ENCODE measurements at regions not wholly inside any gene's neighbourhood (a gene's known extent, or its start where the extent isn't known, plus 50 kb on each side); places are given as distances from the start of the nearest gene placed in this dataset.
"Not testable (repeated sequence)": the region's sequence is repeated elsewhere in the genome, so short reads cannot be mapped to it uniquely, and the experiment has no call there.

DNA sequence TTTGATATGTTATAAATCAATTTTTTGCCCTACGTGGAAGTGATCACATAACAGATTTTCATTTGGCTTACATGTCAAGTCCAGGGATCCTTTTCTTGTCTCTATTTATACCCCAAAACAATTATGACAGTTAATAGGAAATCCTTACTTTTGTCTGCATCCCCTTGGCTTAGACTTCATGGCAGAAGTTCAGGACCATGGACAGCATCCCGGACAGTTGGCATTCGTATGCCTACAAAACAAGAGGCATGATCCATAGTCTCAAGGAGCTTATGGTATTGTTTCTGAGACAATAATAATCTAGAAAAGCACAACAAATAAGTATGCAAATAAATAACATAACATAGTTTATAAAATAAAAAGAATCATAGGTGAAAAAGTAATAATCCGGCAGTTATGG is 214.3 kb upstream of the GRIA1 start:
- H3K4me1 ChIP-seq (ENCODE audit: insufficient read depth, low read length): no peaks in the 10 kb centered on the region
- H3K9me2 ChIP-seq (replicated peaks; ENCODE audit: low read length): no peaks in the 10 kb centered on the region
- H3K36me3 ChIP-seq (ENCODE audit: low read depth, low read length): no peaks in the 10 kb centered on the region
- no peaks in the 10 kb centered on the region for H3K27me3 ChIP-seq (ENCODE audit: low read length)
- no peak overlapping the region for H3K9ac ChIP-seq (ENCODE audit: low read length)
- no peaks in the 10 kb centered on the region for H3F3A ChIP-seq (ENCODE audit: low read length, unreplicated experiment)
- no peaks in the 10 kb centered on the region for H3K79me2 ChIP-seq (ENCODE audit: low read length)
- CTCF ChIA-PET: no interaction called here
- DNase-seq (peak; percentile 37), ATAC-seq (no peak)
- intact Hi-C loops (cut with micrococcal nuclease): no loop called here
- H3K4me3 ChIP-seq (ENCODE audit: low read length): no peak overlapping the region
- no TSS peak for BruUV-seq (replicated peaks)
- H2AFZ ChIP-seq (ENCODE audit: low read length): no peak overlapping the region
- no peak for TF ChIP-seq EZH2phosphoT487 (IDR thresholded peaks at IDR 0.05; ENCODE audit: borderline replicate concordance, low read length)
- TF ChIP-seq, protein P1, sequence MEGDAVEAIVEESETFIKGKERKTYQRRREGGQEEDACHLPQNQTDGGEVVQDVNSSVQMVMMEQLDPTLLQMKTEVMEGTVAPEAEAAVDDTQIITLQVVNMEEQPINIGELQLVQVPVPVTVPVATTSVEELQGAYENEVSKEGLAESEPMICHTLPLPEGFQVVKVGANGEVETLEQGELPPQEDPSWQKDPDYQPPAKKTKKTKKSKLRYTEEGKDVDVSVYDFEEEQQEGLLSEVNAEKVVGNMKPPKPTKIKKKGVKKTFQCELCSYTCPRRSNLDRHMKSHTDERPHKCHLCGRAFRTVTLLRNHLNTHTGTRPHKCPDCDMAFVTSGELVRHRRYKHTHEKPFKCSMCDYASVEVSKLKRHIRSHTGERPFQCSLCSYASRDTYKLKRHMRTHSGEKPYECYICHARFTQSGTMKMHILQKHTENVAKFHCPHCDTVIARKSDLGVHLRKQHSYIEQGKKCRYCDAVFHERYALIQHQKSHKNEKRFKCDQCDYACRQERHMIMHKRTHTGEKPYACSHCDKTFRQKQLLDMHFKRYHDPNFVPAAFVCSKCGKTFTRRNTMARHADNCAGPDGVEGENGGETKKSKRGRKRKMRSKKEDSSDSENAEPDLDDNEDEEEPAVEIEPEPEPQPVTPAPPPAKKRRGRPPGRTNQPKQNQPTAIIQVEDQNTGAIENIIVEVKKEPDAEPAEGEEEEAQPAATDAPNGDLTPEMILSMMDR (conservative IDR thresholded peaks at IDR 0.05; ENCODE audit: low read depth, low read length): no peak
- no peak for TF ChIP-seq EZH2 (IDR thresholded peaks at IDR 0.05; ENCODE audit: low read length, unreplicated experiment)
- H3K27ac ChIP-seq (ENCODE audit: low read length): no peak overlapping the region
- H3K4me2 ChIP-seq (ENCODE audit: low read length): no peak overlapping the region
- no peaks in the 10 kb centered on the region for H3K9me3 ChIP-seq (ENCODE audit: low read length)
- POLR2A ChIA-PET (ENCODE audit: unreplicated experiment): no interaction called here
- no peaks in the 10 kb centered on the region for H4K20me1 ChIP-seq (ENCODE audit: low read length)

DNA sequence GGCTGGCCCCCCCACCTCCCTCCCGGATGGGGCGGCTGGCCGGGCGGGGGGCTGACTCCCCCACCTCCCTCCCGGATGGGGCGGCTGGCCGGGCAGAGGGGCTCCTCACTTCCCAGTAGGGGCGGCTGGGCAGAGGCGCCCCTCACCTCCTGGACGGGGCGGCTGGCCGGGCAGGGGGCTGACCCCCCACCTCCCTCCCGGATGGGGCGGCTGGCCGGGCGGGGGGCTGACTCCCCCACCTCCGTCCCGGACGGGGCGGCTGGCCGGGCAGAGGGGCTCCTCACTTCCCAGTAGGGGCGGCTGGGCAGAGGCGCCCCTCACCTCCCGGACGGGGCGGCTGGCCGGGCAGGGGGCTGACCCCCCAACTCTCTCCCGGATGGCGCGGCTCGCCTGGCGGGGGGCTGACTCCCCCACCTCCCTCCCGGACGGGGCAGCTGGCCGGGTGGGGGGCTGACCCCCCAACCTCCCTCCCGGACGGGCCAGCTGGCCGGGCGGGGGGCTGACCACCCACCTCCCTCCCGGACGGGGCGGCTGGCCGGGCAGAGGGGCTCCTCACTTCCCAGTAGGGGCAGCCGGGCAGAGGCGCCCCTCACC is 194.1 kb upstream of the GRIA1 start:
- H3K27me3 ChIP-seq (ENCODE audit: low read length); H3K4me3 ChIP-seq (ENCODE audit: low read length); H3K79me2 ChIP-seq (ENCODE audit: low read length); intact Hi-C loops (cut with micrococcal nuclease); H3K4me2 ChIP-seq (ENCODE audit: low read length); POLR2A ChIA-PET (ENCODE audit: unreplicated experiment); H3K9ac ChIP-seq (ENCODE audit: low read length); DNase-seq; CTCF ChIA-PET; H3K36me3 ChIP-seq (ENCODE audit: low read depth, low read length); H3K9me2 ChIP-seq (replicated peaks; ENCODE audit: low read length); ATAC-seq; H3K27ac ChIP-seq (ENCODE audit: low read length); H3K4me1 ChIP-seq (ENCODE audit: insufficient read depth, low read length); BruUV-seq (replicated peaks); H4K20me1 ChIP-seq (ENCODE audit: low read length); H3K9me3 ChIP-seq (ENCODE audit: low read length); H3F3A ChIP-seq (ENCODE audit: low read length, unreplicated experiment); H2AFZ ChIP-seq (ENCODE audit: low read length): not testable (repeated sequence)

DNA sequence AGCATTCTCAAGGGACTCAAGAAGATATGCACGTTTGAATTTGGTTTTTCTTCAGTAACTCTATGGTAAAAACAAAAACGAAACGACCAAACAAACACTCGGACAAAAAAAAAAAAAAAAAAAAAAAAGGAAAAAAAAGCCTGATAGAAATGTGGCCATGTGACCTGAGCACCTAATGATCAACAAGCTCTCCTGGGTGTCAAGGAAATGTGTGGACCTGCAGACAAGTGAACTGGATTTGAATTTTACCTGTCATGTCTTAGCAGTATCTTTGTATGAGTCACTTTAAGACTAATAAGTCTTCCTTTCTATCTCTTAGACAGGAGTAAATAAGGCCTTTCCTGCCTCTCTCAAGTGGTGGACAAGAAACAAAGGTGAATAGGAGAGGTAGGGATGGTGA is 190.6 kb upstream of the GRIA1 start:
- Histone ChIP-seq H3F3A (ENCODE audit: low read length, unreplicated experiment) (no peaks in the 10 kb centered on the region), H3K4me2 (ENCODE audit: low read length) (no peak overlapping the region), H3K79me2 (ENCODE audit: low read length) (no peaks in the 10 kb centered on the region), H3K4me1 (ENCODE audit: insufficient read depth, low read length) (no peaks in the 10 kb centered on the region), H3K27ac (ENCODE audit: low read length) (no peak overlapping the region), H3K36me3 (ENCODE audit: low read depth, low read length) (no peaks in the 10 kb centered on the region), H2AFZ (ENCODE audit: low read length) (no peak overlapping the region), H3K27me3 (ENCODE audit: low read length) (no peaks in the 10 kb centered on the region; the same call in 1 of the 2 replicates), H3K9me3 (ENCODE audit: low read length) (peaks cover 3% of the 10 kb centered on the region; the same call in 1 of the 2 replicates), H3K4me3 (ENCODE audit: low read length) (no peak overlapping the region), H3K9me2 (replicated peaks; ENCODE audit: low read length) (no peaks in the 10 kb centered on the region), H4K20me1 (ENCODE audit: low read length) (no peaks in the 10 kb centered on the region), H3K9ac (ENCODE audit: low read length) (no peak overlapping the region)
- ATAC-seq (no peak), DNase-seq (no peak)
- no TSS peak for BruUV-seq (replicated peaks)
- TF ChIP-seq, protein P1 (conservative IDR thresholded peaks at IDR 0.05; ENCODE audit: low read depth, low read length): no peak
- TF ChIP-seq EZH2 (IDR thresholded peaks at IDR 0.05; ENCODE audit: low read length, unreplicated experiment) (no peak), EZH2phosphoT487 (IDR thresholded peaks at IDR 0.05; ENCODE audit: borderline replicate concordance, low read length) (no peak)
- intact Hi-C loops (cut with micrococcal nuclease): no loop called here
- ChIA-PET POLR2A (ENCODE audit: unreplicated experiment) (no interaction called here), CTCF (no interaction called here)
